ENCODE measurements at regions not wholly inside any gene's neighbourhood (a gene's known extent, or its start where the extent isn't known, plus 50 kb on each side); places are given as distances from the start of the nearest gene placed in this dataset.

DNA sequence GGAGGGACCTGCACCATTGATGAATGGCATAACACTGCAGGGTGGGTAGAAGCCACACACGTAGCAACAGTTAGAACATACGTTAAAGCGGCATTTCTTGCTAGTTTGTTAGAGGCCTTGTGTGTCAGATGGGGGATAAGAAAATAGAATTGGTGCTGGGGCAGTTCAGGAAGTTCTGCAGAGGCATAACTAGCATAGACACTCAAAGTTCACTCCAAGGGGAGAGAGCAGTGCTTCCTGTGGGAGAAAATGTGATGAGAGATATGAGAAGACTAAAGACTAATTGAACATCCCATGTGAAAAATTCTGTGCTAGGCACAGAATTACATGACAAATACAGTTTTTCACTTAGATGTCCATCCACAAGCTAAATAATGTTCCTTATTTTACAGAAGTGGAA, 327.1 kb downstream of the ZNF621 start:
- no peaks in the 10 kb centered on the region for H3K9me3 ChIP-seq
- TF ChIP-seq, protein P1, sequence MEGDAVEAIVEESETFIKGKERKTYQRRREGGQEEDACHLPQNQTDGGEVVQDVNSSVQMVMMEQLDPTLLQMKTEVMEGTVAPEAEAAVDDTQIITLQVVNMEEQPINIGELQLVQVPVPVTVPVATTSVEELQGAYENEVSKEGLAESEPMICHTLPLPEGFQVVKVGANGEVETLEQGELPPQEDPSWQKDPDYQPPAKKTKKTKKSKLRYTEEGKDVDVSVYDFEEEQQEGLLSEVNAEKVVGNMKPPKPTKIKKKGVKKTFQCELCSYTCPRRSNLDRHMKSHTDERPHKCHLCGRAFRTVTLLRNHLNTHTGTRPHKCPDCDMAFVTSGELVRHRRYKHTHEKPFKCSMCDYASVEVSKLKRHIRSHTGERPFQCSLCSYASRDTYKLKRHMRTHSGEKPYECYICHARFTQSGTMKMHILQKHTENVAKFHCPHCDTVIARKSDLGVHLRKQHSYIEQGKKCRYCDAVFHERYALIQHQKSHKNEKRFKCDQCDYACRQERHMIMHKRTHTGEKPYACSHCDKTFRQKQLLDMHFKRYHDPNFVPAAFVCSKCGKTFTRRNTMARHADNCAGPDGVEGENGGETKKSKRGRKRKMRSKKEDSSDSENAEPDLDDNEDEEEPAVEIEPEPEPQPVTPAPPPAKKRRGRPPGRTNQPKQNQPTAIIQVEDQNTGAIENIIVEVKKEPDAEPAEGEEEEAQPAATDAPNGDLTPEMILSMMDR (IDR thresholded peaks at IDR 0.05), result no peak
- no peak for TF ChIP-seq POLR2A (IDR thresholded peaks at IDR 0.05)
- DNase-seq, result no peak
- no peak overlapping the region for H3K27ac ChIP-seq
- H3K27me3 ChIP-seq, result no peaks in the 10 kb centered on the region
- no peak overlapping the region for H3K4me3 ChIP-seq
- no peaks in the 10 kb centered on the region for H3K36me3 ChIP-seq
- 88 to 90% methylated on average over 3 of the region's 3 CpGs for WGBS, 2 donors
- intact Hi-C loops (cut with DNase I), result no loop called here
- H3K4me1 ChIP-seq, result no peaks in the 10 kb centered on the region

DNA sequence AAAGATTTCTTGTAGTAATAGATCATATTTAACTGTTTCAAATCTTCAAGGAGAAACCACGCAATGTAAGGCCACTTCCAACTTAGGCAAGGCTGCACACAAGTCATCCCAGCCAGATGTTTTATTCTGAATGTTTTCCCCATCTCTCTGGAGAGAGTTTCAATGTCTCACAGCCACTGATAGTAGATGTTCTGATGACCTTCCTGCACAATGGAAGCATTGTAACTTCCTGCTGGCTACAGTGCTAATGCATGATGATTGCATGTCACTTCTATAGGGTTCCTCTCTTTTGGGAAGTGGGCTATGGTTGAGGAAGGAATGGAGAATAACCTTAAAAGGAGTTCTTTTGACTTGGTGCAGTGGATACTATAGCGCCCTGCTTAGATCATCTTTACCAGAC, 328.0 kb downstream of the ZNF621 start:
- TF ChIP-seq, protein P1 (IDR thresholded peaks at IDR 0.05), result no peak
- TF ChIP-seq POLR2A (IDR thresholded peaks at IDR 0.05), result no peak
- Histone ChIP-seq H3K27ac (no peak overlapping the region), H3K4me3 (no peak overlapping the region), H3K9me3 (no peaks in the 10 kb centered on the region), H3K4me1 (no peaks in the 10 kb centered on the region), H3K27me3 (no peaks in the 10 kb centered on the region), H3K36me3 (no peaks in the 10 kb centered on the region)
- WGBS, 2 donors, result 91 to 97% methylated on average over 2 of the region's 2 CpGs
- DNase-seq, result no peak
- intact Hi-C loops (cut with DNase I), result no loop called here

DNA sequence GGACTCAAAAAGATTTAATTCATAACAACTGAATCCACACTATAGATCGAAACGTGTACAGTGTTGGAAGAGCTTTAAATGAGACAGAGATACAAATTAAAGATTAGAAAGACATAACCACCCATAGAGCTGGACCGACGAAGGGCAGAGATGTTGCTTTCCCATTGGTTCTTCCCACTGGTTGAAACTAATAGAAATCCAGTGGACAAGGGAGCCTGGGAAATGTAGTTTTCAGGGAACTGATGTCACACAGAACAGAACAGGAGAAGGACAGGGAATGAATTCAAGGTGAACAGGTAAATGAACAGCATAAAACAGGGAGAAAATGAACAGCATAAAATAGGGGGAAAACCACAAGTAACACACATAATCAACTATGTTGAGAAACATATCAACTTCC, 328.7 kb downstream of the ZNF621 start:
- no peak overlapping the region for H3K27ac ChIP-seq
- H3K36me3 ChIP-seq, result no peaks in the 10 kb centered on the region
- no peak overlapping the region for H3K4me3 ChIP-seq
- intact Hi-C loops (cut with DNase I), result no loop called here
- no peaks in the 10 kb centered on the region for H3K27me3 ChIP-seq
- H3K9me3 ChIP-seq, result no peaks in the 10 kb centered on the region
- TF ChIP-seq, protein P1 (IDR thresholded peaks at IDR 0.05), result no peak
- no peak for TF ChIP-seq POLR2A (IDR thresholded peaks at IDR 0.05)
- 83 to 95% methylated on average over 4 of the region's 4 CpGs for WGBS, 2 donors
- no peak for DNase-seq
- peaks cover 0 to 2% (median 0%) of the 10 kb centered on the region in 3 donors for H3K4me1 ChIP-seq

DNA sequence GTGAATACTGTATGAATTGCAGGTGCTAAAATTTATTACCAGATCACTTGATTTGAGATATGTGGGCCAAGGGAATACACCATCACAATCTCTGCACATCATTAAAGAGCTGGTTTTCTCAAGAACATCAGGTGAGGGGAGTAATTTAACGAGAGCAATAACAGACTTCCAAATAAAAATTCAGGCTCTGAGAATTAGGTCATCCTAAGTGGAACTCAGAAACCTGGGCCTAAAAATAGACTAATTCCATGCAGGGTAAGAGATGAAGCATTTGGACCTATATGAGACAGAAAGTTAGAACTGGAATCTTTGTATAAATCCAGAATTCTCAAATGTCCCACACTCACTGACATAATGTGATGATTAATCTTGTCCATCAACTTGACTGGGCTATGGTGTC, 331.1 kb downstream of the ZNF621 start:
- Histone ChIP-seq H3K27ac (no peak overlapping the region), H3K4me1 (peaks cover 0 to 9% (median 0%) of the 10 kb centered on the region in 3 donors), H3K27me3 (no peaks in the 10 kb centered on the region), H3K9me3 (no peaks in the 10 kb centered on the region), H3K4me3 (no peak overlapping the region), H3K36me3 (no peaks in the 10 kb centered on the region)
- TF ChIP-seq POLR2A (IDR thresholded peaks at IDR 0.05), result no peak
- intact Hi-C loops (cut with DNase I), result no loop called here
- WGBS, 2 donors, result 83 to 100% methylated on average over 1 of the region's 1 CpG
- no peak for DNase-seq

DNA sequence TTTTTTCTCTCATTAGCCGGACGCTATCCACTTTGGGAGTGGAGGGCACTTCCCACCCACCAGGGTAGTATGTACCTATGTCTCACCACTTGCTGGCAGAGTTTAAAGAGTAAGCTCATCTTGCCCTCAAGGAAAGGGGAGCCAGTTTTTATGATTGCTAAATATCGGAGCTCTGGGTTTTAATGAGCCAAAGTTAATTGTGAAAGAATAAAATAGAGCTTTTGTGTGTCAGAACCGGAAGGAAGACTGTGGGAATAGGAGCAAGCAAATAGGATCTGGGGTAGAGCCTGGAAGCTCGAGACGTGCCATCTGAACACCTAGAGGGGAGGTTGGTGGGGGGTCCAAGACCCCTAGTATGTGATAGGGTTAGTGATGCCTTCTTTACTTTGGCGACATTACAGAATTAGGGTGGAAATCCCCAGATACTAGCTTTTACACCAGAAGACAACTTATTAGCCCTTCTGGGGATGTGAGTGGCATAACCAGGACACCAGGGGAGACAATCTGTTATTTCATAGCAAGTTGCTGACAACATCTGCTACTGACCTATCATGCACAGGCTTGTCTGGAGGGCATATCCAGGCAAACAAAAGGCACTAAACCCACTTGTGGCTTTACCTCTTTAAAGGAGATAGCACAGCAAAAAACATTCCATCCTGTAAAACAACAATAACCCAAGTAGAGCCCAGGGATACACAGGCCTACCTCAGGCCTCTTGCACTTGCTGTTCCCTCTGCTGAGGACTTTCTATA, 333.8 kb downstream of the ZNF621 start:
- TF ChIP-seq, protein P1 (IDR thresholded peaks at IDR 0.05), result no peak
- TF ChIP-seq POLR2A (IDR thresholded peaks at IDR 0.05), result no peak
- Histone ChIP-seq H3K27ac (peak overlapping the region in 1 of 4 donors; percentile 10), H3K27me3 (no peaks in the 10 kb centered on the region), H3K4me3 (no peak overlapping the region), H3K9me3 (no peaks in the 10 kb centered on the region), H3K36me3 (no peaks in the 10 kb centered on the region), H3K4me1 (peaks cover 0 to 9% (median 0%) of the 10 kb centered on the region in 3 donors)
- WGBS, 2 donors, result 43 to 53% methylated on average over 6 to 7 of the region's 7 CpGs
- no peak for DNase-seq
- intact Hi-C loops (cut with DNase I), result no loop called here

Data from esophagus squamous epithelium (tissue), 5 donors.